Keratinocyte (primary cell): ENCODE measurements at regions not wholly inside any gene's neighbourhood (a gene's known extent, or its start where the extent isn't known, plus 50 kb on each side); places are given as distances from the start of the nearest gene placed in this dataset.

Experiments
- CTCF ChIP-seq, 3 experiments: IDR thresholded peaks in 1 of 3; conservative IDR thresholded peaks in 1 of 3; optimal IDR thresholded peaks in 1 of 3; 2 replicates in 2 of 3; 3 replicates in 1 of 3; pipeline versions ENCODE3 to v1.5.1; 2011; ENCODE audit warnings: low read length in 3 of 3, mild to moderate bottlenecking in 3 of 3, moderate library complexity in 2 of 3, control low read depth in 1 of 3, inconsistent platforms in 1 of 3; ENCODE audit not compliant: insufficient read depth in 2 of 3; ENCODE audit errors: extremely low read depth in 1 of 3
- EZH2 ChIP-seq: IDR thresholded peaks from one replicate; pipeline ENCODE4 v1.6.1; 2012; ENCODE audit warnings: inconsistent platforms, mild to moderate bottlenecking, low read length, moderate library complexity

- no peak for TF ChIP-seq CTCF (optimal IDR thresholded peaks at IDR 0.05 in 1 of 3, IDR thresholded peaks at IDR 0.05 in 1 of 3, conservative IDR thresholded peaks at IDR 0.05 in 1 of 3; ENCODE audit: extremely low read depth in 1 of 3, insufficient read depth in 2 of 3, low read length in 3 of 3)
- TF ChIP-seq EZH2, result no peak
Observed at GRCh38 chr2:22003270-22003669, 879.5 kb downstream of the TDRD15 start.
